HCT116 (cell line): ENCODE measurements at regions not wholly inside any gene's neighbourhood (a gene's known extent, or its start where the extent isn't known, plus 50 kb on each side); places are given as distances from the start of the nearest gene placed in this dataset.

ENCODE experiments used
- CBX3 ChIP-seq: IDR thresholded peaks from 2 replicates; pipeline ENCODE4 v1.6.1; 2012; ENCODE audit warnings: low read depth
- CEBPB ChIP-seq: IDR thresholded peaks from 2 replicates; pipeline ENCODE4 v1.6.1; 2012; ENCODE audit warnings: low read depth
- EGR1 ChIP-seq: IDR thresholded peaks from 2 replicates; pipeline ENCODE4 v1.6.1; 2012; ENCODE audit warnings: low read depth
- EZH2phosphoT487 ChIP-seq: fragments of 200-600 bp; IDR thresholded peaks from 2 replicates; pipeline ENCODE4 v1.6.1; 2018; ENCODE audit warnings: antibody characterized with exemption, borderline replicate concordance
- POLR2A ChIP-seq: IDR thresholded peaks from 2 replicates; pipeline ENCODE4 v1.7.0; 2011; ENCODE audit warnings: borderline replicate concordance; ENCODE audit not compliant: insufficient read depth, insufficient read length; ENCODE audit errors: extremely low read depth
- POLR2AphosphoS5 ChIP-seq: IDR thresholded peaks from 2 replicates; pipeline ENCODE4 v1.6.1; 2011; ENCODE audit warnings: mild to moderate bottlenecking, low read depth, low read length, moderate library complexity
- RAD21 ChIP-seq: IDR thresholded peaks from 2 replicates; pipeline ENCODE4 v1.6.1; 2012; ENCODE audit warnings: low read depth, mild to moderate bottlenecking
- SRF ChIP-seq: IDR thresholded peaks from 2 replicates; pipeline ENCODE4 v1.6.1; 2012; ENCODE audit warnings: low read depth
- TF ChIP-seq, protein P1 (sequence below): IDR thresholded peaks from 2 replicates; pipeline ENCODE4 v1.6.1; 2012; ENCODE audit warnings: low read depth
- TF ChIP-seq, protein P2 (sequence below), 3 experiments: fragments of 200-600 bp in 1 of 3; sonication (generic) in 1 of 3; IDR thresholded peaks in 2 of 3; conservative IDR thresholded peaks in 1 of 3; 2 replicates each; pipeline ENCODE4 v1.5.1; 2012 to 2017; ENCODE audit warnings: low read depth in 2 of 3, low read length in 2 of 3, antibody characterized with exemption in 1 of 3, borderline replicate concordance in 1 of 3, control low read depth in 1 of 3, mild to moderate bottlenecking in 1 of 3, mixed read lengths in 1 of 3, mixed run types in 1 of 3, moderate library complexity in 1 of 3; ENCODE audit not compliant: insufficient read depth in 1 of 3
- TF ChIP-seq, protein P3 (sequence below): IDR thresholded peaks from 2 replicates; pipeline ENCODE4 v1.6.1; 2012

DNA sequence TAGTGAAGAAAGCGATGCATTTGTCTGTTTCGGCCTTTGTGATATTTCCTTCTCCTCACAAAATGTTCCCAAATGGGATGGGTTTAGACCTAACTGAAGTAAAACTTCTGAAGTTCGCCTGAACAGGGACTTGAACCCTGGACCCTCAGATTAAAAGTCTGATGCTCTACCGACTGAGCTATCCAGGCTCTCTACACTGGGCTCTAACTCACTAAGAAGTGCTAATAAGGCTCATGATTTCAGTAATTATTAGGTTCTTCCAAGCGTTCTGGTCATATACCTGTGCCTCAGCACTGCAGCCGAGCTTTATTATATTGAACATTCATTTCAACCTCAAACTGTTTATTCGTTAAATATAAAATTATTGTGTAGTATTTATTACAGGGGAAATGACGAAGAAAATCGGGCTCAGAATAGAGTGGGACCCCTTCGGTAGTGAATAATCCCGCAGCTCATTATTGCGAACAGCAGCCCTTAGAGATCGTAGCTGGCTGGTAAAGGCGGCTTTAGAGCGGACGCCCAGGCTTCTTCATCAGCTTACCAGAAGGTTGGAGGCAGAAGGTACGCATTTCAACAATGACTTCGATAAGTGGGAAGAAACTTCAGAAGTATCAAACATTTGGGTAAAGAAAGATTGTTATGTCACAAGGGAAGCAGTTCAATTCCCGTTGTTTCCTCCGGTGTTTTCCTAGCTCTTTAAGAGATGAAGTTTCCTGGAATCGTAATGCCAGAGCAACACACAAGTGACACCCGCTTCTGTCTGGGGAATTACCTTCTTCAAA, 119.0 kb upstream of the ZNF184 start:
- no peak for TF ChIP-seq EZH2phosphoT487
- no peak for TF ChIP-seq POLR2A
- TF ChIP-seq, protein P1, sequence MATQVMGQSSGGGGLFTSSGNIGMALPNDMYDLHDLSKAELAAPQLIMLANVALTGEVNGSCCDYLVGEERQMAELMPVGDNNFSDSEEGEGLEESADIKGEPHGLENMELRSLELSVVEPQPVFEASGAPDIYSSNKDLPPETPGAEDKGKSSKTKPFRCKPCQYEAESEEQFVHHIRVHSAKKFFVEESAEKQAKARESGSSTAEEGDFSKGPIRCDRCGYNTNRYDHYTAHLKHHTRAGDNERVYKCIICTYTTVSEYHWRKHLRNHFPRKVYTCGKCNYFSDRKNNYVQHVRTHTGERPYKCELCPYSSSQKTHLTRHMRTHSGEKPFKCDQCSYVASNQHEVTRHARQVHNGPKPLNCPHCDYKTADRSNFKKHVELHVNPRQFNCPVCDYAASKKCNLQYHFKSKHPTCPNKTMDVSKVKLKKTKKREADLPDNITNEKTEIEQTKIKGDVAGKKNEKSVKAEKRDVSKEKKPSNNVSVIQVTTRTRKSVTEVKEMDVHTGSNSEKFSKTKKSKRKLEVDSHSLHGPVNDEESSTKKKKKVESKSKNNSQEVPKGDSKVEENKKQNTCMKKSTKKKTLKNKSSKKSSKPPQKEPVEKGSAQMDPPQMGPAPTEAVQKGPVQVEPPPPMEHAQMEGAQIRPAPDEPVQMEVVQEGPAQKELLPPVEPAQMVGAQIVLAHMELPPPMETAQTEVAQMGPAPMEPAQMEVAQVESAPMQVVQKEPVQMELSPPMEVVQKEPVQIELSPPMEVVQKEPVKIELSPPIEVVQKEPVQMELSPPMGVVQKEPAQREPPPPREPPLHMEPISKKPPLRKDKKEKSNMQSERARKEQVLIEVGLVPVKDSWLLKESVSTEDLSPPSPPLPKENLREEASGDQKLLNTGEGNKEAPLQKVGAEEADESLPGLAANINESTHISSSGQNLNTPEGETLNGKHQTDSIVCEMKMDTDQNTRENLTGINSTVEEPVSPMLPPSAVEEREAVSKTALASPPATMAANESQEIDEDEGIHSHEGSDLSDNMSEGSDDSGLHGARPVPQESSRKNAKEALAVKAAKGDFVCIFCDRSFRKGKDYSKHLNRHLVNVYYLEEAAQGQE: no peak
- TF ChIP-seq EGR1: no peak
- TF ChIP-seq, protein P2, sequence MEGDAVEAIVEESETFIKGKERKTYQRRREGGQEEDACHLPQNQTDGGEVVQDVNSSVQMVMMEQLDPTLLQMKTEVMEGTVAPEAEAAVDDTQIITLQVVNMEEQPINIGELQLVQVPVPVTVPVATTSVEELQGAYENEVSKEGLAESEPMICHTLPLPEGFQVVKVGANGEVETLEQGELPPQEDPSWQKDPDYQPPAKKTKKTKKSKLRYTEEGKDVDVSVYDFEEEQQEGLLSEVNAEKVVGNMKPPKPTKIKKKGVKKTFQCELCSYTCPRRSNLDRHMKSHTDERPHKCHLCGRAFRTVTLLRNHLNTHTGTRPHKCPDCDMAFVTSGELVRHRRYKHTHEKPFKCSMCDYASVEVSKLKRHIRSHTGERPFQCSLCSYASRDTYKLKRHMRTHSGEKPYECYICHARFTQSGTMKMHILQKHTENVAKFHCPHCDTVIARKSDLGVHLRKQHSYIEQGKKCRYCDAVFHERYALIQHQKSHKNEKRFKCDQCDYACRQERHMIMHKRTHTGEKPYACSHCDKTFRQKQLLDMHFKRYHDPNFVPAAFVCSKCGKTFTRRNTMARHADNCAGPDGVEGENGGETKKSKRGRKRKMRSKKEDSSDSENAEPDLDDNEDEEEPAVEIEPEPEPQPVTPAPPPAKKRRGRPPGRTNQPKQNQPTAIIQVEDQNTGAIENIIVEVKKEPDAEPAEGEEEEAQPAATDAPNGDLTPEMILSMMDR (IDR thresholded peaks at IDR 0.05 in 2 of 3, conservative IDR thresholded peaks at IDR 0.05 in 1 of 3; ENCODE audit: borderline replicate concordance in 1 of 3, insufficient read depth in 1 of 3, low read depth in 2 of 3, low read length in 2 of 3): no peak
- TF ChIP-seq, protein P3, sequence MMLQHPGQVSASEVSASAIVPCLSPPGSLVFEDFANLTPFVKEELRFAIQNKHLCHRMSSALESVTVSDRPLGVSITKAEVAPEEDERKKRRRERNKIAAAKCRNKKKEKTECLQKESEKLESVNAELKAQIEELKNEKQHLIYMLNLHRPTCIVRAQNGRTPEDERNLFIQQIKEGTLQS: peak; percentile 93
- TF ChIP-seq POLR2AphosphoS5: no peak
- TF ChIP-seq SRF: no peak
- no peak for TF ChIP-seq CEBPB
- no peak; the same call in 1 of the 2 replicates for TF ChIP-seq CBX3
- no peak for TF ChIP-seq RAD21
